GM13976 (cell line): ENCODE measurements at regions not wholly inside any gene's neighbourhood (a gene's known extent, or its start where the extent isn't known, plus 50 kb on each side); places are given as distances from the start of the nearest gene placed in this dataset.
A peak's percentile ranks its signal among the peaks of the same experiment; 100 is the strongest.

Source experiments
- DNase-seq: peaks from one replicate; pipeline ENCODE4 v3.0.0; 2012; ENCODE audit warnings: low spot score
- in situ Hi-C: fragments of 300-500 bp; cut with MboI; formaldehyde crosslinking; loops from one replicate; pipeline ENCODE4 v1.12.0; 2022; ENCODE audit warnings: low sequenced_read_pairs, mixed read lengths, inconsistent platforms; ENCODE audit not compliant: unreplicated experiment
- TF ChIP-seq, protein P1 (sequence below): IDR thresholded peaks from 2 replicates; pipeline ENCODE4 v1.5.1; 2012; ENCODE audit warnings: borderline replicate concordance, mild to moderate bottlenecking; ENCODE audit not compliant: insufficient read depth; ENCODE audit errors: extremely low read depth, missing control alignments, control extremely low read depth

DNA sequence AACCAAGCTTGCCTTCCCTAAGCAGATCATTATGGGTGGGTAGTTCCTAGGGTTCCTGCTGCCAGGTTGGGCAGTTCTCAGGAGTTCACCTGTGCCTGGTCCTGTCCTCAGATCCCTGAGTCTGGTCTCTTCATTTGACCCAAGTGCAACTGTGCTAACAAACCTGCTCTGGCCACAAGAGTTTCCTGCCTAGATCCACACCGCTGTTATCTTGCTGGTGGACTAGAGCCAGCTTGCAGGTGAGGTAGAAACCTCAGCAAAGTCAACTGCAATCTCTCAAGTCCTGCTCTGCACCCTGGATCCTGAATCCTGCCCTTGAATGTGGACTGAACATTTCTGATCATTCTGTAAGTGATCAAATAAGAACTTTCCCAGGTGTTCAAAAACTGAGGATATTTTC, 191.8 kb upstream of the LRFN2 start:
- in situ Hi-C loops, result no loop called here
- TF ChIP-seq, protein P1, sequence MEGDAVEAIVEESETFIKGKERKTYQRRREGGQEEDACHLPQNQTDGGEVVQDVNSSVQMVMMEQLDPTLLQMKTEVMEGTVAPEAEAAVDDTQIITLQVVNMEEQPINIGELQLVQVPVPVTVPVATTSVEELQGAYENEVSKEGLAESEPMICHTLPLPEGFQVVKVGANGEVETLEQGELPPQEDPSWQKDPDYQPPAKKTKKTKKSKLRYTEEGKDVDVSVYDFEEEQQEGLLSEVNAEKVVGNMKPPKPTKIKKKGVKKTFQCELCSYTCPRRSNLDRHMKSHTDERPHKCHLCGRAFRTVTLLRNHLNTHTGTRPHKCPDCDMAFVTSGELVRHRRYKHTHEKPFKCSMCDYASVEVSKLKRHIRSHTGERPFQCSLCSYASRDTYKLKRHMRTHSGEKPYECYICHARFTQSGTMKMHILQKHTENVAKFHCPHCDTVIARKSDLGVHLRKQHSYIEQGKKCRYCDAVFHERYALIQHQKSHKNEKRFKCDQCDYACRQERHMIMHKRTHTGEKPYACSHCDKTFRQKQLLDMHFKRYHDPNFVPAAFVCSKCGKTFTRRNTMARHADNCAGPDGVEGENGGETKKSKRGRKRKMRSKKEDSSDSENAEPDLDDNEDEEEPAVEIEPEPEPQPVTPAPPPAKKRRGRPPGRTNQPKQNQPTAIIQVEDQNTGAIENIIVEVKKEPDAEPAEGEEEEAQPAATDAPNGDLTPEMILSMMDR, result no peak
- no peak for DNase-seq

- no peak for DNase-seq
- in situ Hi-C loops, result no loop called here
- TF ChIP-seq, protein P1, result no peak
These were observed 191.0 kb upstream of the LRFN2 start for GRCh38 chr6:40778196-40778595.

- no peak for DNase-seq
- TF ChIP-seq, protein P1, result peak; percentile 31
- in situ Hi-C loops, result no loop called here
These were observed 187.8 kb upstream of the LRFN2 start for GRCh38 chr6:40774932-40775331.

DNA sequence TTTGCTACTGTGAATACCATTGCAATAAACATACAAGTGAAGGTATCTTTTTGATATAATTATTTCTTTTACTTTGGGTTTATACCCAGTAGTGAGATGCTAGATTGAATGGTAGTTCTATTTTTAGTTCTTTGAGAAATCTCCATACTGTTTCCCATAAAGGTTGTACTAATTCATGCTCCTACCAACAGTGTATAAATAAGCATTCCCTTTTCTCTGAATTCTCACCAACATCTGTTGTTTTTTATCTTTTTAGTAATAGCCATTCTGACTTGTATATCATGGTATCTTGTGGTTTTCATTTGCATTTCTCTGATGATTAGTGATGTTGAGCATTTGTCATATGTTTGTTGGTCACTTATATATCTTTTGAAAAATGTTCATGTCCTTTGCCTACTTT, 183.6 kb upstream of the LRFN2 start:
- in situ Hi-C loops, result no loop called here
- no peak for DNase-seq
- TF ChIP-seq, protein P1, result no peak

DNA sequence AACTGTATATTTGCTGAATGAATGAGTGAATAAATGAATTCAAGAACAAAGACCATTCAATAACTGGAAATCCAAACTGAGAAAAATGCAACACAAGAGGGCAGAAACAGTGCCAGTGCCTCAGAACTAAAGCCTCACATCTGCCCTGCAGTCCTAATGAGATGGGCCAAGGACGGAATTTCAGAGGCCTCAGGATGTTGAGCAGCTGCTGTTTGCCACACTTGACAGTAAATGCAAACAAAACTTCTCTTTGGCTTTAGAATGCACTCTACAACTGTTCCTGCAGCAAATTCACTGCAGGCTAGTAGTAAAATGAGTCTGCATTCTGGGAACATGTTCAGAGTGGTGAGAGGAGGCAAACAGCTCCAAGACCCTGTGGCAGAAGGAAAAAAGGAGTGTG, 177.6 kb upstream of the LRFN2 start:
- TF ChIP-seq, protein P1, result no peak
- in situ Hi-C loops, result no loop called here
- no peak for DNase-seq

DNA sequence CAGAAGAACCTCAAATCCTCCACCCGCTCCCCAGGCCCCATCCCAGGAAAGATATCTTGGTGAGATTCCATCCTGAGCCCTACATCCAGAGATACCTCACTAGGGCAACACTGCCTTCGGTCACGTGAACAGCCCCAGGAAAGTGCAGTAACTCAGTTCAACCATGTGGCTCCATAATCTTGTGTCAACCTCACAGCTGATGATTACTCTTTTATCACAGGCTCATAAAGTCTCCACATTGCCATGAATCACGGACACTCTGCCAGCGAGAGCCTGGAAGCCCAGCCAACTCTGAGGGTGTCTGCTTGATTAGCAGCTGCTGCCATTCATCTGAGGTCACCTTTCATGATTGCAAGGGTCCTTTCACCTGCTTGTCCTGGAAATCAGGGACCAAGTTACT, 175.8 kb upstream of the LRFN2 start:
- TF ChIP-seq, protein P1, result no peak
- no peak for DNase-seq
- in situ Hi-C loops, result no loop called here

DNA sequence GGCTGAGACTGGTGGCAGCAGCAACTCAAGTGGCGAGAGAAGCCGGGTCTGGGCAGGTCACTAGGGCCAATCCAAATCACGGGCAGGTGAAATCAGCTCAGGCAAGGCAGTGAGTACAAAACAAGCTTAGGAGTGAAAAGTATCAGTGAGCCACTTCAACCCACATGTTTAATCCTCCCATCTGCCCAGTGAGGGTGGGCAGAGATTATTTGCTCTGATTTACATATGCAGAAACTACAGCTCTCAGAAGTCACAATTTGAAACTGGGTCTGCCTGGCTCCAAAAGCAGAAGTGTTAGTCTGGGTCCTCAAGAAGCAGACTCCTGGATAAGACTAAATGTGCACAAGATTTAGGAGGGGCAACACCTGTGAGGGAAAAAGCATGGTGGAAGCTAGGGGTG, 173.7 kb upstream of the LRFN2 start:
- in situ Hi-C loops, result no loop called here
- TF ChIP-seq, protein P1, result no peak
- DNase-seq, result no peak
